DOHH2 (cell line): ENCODE measurements at regions not wholly inside any gene's neighbourhood (a gene's known extent, or its start where the extent isn't known, plus 50 kb on each side); places are given as distances from the start of the nearest gene placed in this dataset.

Source experiments
- CTCF ChIP-seq: fragments of 200-600 bp; sonication (generic); IDR thresholded peaks from one replicate; pipeline ENCODE4 v1.5.1; 2014; ENCODE audit warnings: antibody characterized with exemption, mild to moderate bottlenecking, low read depth, low read length; ENCODE audit not compliant: poor library complexity, severe bottlenecking
- EZH2phosphoT487 ChIP-seq: fragments of 200-600 bp; sonication (generic); IDR thresholded peaks from 2 replicates; pipeline ENCODE4 v1.6.1; 2017; ENCODE audit warnings: borderline replicate concordance, mild to moderate bottlenecking, antibody characterized with exemption, low read length, moderate library complexity, mixed read lengths

DNA sequence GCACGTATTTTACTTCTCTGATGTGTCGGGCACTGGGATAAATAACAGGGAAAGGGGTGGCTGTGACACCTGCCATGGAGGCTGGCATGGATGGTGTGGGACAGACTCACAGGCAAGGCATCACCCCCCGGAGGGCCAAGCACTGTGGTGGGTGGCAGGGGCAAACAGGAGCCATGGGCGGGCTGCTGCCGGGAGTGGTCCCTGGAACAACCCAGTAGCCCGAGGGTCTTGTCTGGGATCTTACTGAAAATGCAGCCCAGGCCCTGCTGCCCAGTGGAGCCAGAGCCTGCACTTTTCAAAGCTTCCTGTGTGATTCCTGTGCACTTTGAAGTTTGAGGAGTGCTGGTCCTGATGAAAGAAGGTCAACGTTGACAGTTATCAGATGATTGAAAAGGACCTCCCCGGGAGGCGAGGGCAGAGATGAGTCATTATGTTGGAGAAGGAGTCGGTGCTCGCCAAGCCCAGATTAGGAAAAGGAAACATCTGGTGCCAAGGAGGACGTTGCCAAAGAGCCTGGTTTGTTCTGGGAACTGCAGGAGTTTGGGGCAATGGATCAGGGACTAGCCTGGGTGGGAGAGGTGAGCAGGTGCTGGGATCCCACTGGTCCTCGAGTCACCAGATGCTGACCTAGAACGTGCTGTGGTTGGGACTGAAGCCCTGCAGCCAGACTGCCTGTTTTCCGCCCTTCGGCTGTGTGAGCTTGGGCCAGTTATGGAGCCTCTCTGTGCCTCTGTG lies 130.0 kb upstream of the GGTLC1 start:
- no peak for TF ChIP-seq CTCF
- no peak for TF ChIP-seq EZH2phosphoT487
